Left ventricle myocardium inferior (tissue), 1 donor: ENCODE measurements at regions not wholly inside any gene's neighbourhood (a gene's known extent, or its start where the extent isn't known, plus 50 kb on each side); places are given as distances from the start of the nearest gene placed in this dataset.

Experiments used
- DNase-seq: peaks from one replicate; pipeline ENCODE4 v3.0.0-alpha.2; 2020
- H3K27ac ChIP-seq: fragments of 200-600 bp; replicated peaks from 2 replicates; pipeline ENCODE4 v1.8.0; 2021
- H3K27me3 ChIP-seq: fragments of 200-600 bp; 2 replicates; pipeline ENCODE4 v1.8.0; 2021; ENCODE audit warnings: low read depth
- H3K36me3 ChIP-seq: fragments of 200-600 bp; 2 replicates; pipeline ENCODE4 v1.8.0; 2021
- H3K4me1 ChIP-seq: fragments of 200-600 bp; 2 replicates; pipeline ENCODE4 v1.8.0; 2021
- H3K4me3 ChIP-seq: fragments of 200-600 bp; 2 replicates; pipeline ENCODE4 v1.8.0; 2021; ENCODE audit warnings: mild to moderate bottlenecking, moderate library complexity
- H3K9me3 ChIP-seq: fragments of 200-600 bp; replicated peaks from 2 replicates; pipeline ENCODE4 v1.8.0; 2021
- CTCF ChIP-seq: fragments of 200-600 bp; IDR thresholded peaks from 2 replicates; pipeline ENCODE4 v1.8.0; 2021; ENCODE audit warnings: antibody characterized with exemption, mild to moderate bottlenecking, borderline replicate concordance
- intact Hi-C: fragments of 100-400 bp; cut with micrococcal nuclease; formaldehyde crosslinking; loops from one replicate; pipeline ENCODE4 v1.11.0; 2022
- donor health status: DM: no; HTN: yes; CAD: no; lungs with severe emphysema.

- Histone ChIP-seq H3K9me3 (no peaks in the 10 kb centered on the region), H3K27ac (no peak overlapping the region), H3K36me3 (no peaks in the 10 kb centered on the region), H3K27me3 (peaks cover 12% of the 10 kb centered on the region), H3K4me1 (no peaks in the 10 kb centered on the region), H3K4me3 (no peak overlapping the region)
- DNase-seq, result no peak
- no peak for TF ChIP-seq CTCF
- intact Hi-C loops, result no loop called here
Measured at GRCh38 chr2:241924069-241924908, 54.8 kb downstream of the RTP5 start.

GRCh38 chr2:241924909-241925250, 55.4 kb downstream of the RTP5 start:
- Histone ChIP-seq H3K36me3 (no peaks in the 10 kb centered on the region), H3K9me3 (no peaks in the 10 kb centered on the region), H3K4me1 (no peaks in the 10 kb centered on the region), H3K27ac (no peak overlapping the region), H3K4me3 (no peak overlapping the region), H3K27me3 (peaks cover 16% of the 10 kb centered on the region)
- no peak for TF ChIP-seq CTCF
- DNase-seq, result no peak
- intact Hi-C loops, result no loop called here

GRCh38 chr2:241925277-241925676, 55.7 kb downstream of the RTP5 start:
- Histone ChIP-seq H3K4me1 (no peaks in the 10 kb centered on the region), H3K27ac (no peak overlapping the region), H3K9me3 (no peaks in the 10 kb centered on the region), H3K4me3 (no peak overlapping the region), H3K27me3 (peaks cover 20% of the 10 kb centered on the region), H3K36me3 (no peaks in the 10 kb centered on the region)
- intact Hi-C loops, result no loop called here
- no peak for DNase-seq
- TF ChIP-seq CTCF, result no peak

GRCh38 chr2:241925821-241926441, 56.4 kb downstream of the RTP5 start:
- Histone ChIP-seq H3K36me3 (no peaks in the 10 kb centered on the region), H3K4me3 (no peak overlapping the region), H3K4me1 (no peaks in the 10 kb centered on the region), H3K9me3 (no peaks in the 10 kb centered on the region), H3K27ac (no peak overlapping the region), H3K27me3 (peaks cover 21% of the 10 kb centered on the region)
- no peak for TF ChIP-seq CTCF
- DNase-seq, result no peak
- intact Hi-C loops, result no loop called here

DNA sequence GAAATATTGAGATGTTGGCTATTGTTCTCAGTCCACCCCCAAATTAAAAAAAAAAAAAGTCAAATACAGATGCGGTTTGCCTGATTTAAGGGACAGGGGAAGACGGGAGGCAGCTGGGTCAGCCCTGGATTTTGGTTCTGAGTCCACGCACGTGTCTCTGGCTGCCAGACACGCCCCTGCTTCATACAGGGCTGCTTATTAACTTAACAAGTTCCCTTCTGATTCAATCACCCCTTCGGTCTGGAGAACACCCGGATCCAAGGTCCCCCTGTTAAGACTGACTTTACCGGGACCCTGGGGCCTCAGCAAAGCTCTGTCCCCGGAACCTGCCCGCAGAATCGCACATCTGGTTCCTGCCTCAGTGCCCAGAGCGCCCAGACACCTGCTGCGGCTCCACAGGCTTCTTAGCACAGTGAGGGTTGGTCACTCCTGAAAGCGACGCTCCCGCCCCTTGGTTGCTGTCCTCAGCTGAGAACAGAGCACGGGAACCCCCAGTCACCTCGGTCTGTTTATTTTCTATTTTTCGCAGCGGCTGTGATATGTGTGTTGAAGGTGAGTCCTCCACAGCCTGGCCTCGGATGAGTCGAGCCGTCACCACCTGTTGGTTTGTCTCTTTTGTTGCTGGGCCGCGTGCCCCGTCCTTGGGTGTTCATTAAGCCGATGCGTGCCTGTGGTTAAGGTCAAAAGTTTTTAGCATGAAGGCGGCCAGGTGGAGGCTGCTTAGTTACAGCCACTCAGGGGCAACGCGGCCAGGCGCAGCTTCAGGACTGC, 57.2 kb downstream of the RTP5 start:
- Histone ChIP-seq H3K27me3 (peaks cover 27% of the 10 kb centered on the region), H3K4me1 (no peaks in the 10 kb centered on the region), H3K27ac (no peak overlapping the region), H3K9me3 (no peaks in the 10 kb centered on the region), H3K4me3 (no peak overlapping the region), H3K36me3 (no peaks in the 10 kb centered on the region)
- no peak for DNase-seq
- intact Hi-C loops, result no loop called here
- TF ChIP-seq CTCF, result no peak
